Testis (tissue), 2 donors: ENCODE measurements at regions not wholly inside any gene's neighbourhood (a gene's known extent, or its start where the extent isn't known, plus 50 kb on each side); places are given as distances from the start of the nearest gene placed in this dataset.
"Not testable (repeated sequence)": the region's sequence is repeated elsewhere in the genome, so short reads cannot be mapped to it uniquely, and the experiment has no call there.

Experiments used
- DNase-seq: peaks from one replicate; pipeline ENCODE4 v3.0.0-alpha.2; 2019
- H3K27ac ChIP-seq, 2 donors: fragments of 200-600 bp; sonication (generic); one replicate each; pipeline ENCODE4 v1.5.1; 2019
- H3K27me3 ChIP-seq: fragments of 200-600 bp; sonication (generic); one replicate; pipeline ENCODE4 v1.5.1; 2019
- H3K36me3 ChIP-seq: fragments of 200-600 bp; sonication (generic); one replicate; pipeline ENCODE4 v1.5.1; 2017; ENCODE audit warnings: low read depth; ENCODE audit errors: missing control alignments
- H3K4me1 ChIP-seq: fragments of 200-600 bp; sonication (generic); one replicate; pipeline ENCODE4 v1.5.1; 2019
- H3K4me3 ChIP-seq, 2 donors: fragments of 200-600 bp; sonication (generic); one replicate each; pipeline ENCODE4 v1.5.1; 2017 to 2019
- H3K9me3 ChIP-seq: fragments of 200-600 bp; sonication (generic); one replicate; pipeline ENCODE4 v1.5.1; 2017
- POLR2A ChIP-seq: fragments of 450-650 bp; IDR thresholded peaks from one replicate; pipeline ENCODE4 v1.6.1; 2017; ENCODE audit warnings: antibody characterized with exemption, mild to moderate bottlenecking, moderate library complexity
- WGBS, 2 donors: methylation state at CpG; one replicate each; pipeline ENCODE4 v1.1.5; 2018; 5-methylcytosine and 5-hydroxymethylcytosine counted together
- intact Hi-C: fragments of 100-400 bp; cut with DNase I; formaldehyde crosslinking; loops from one replicate; pipeline ENCODE4 v1.15.1; 2023; ENCODE audit warnings: low total_unique reads
- TF ChIP-seq, protein P1 (sequence below), 3 experiments: fragments of 450-650 bp in 2 of 3; fragments of 200-600 bp in 1 of 3; sonication (generic) in 1 of 3; IDR thresholded peaks; one replicate each; pipeline ENCODE4 v1.5.1; 2016 to 2019; ENCODE audit warnings: antibody characterized with exemption in 3 of 3, mild to moderate bottlenecking in 2 of 3, moderate library complexity in 1 of 3

DNA sequence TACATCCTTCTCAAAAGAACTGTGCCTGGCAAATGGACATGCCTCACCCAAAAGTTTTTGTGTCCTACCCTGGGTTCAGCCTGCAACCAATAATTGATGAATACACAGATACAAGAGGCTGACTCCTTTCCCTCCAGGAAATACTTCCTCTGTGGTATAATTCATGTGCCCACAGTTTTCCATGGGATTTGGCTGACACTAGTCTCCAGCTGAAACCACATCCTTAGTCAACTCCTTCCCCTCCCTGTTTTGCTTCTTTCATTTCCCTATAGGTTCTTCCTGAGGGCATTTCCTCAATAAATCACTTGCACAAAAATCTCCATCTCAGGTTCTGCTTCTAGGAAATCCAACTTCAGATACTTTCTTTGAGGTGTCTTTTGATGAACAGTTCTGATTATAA, 436.6 kb upstream of the C1orf87 start:
- Histone ChIP-seq H3K4me3 (no peak overlapping the region), H3K9me3 (no peaks in the 10 kb centered on the region), H3K4me1 (no peaks in the 10 kb centered on the region), H3K27me3 (no peaks in the 10 kb centered on the region), H3K27ac (no peak overlapping the region), H3K36me3 (no peaks in the 10 kb centered on the region)
- TF ChIP-seq, protein P1, sequence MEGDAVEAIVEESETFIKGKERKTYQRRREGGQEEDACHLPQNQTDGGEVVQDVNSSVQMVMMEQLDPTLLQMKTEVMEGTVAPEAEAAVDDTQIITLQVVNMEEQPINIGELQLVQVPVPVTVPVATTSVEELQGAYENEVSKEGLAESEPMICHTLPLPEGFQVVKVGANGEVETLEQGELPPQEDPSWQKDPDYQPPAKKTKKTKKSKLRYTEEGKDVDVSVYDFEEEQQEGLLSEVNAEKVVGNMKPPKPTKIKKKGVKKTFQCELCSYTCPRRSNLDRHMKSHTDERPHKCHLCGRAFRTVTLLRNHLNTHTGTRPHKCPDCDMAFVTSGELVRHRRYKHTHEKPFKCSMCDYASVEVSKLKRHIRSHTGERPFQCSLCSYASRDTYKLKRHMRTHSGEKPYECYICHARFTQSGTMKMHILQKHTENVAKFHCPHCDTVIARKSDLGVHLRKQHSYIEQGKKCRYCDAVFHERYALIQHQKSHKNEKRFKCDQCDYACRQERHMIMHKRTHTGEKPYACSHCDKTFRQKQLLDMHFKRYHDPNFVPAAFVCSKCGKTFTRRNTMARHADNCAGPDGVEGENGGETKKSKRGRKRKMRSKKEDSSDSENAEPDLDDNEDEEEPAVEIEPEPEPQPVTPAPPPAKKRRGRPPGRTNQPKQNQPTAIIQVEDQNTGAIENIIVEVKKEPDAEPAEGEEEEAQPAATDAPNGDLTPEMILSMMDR (IDR thresholded peaks at IDR 0.05), result no peak
- no peak for TF ChIP-seq POLR2A
- intact Hi-C loops, result no loop called here
- DNase-seq, result no peak

DNA sequence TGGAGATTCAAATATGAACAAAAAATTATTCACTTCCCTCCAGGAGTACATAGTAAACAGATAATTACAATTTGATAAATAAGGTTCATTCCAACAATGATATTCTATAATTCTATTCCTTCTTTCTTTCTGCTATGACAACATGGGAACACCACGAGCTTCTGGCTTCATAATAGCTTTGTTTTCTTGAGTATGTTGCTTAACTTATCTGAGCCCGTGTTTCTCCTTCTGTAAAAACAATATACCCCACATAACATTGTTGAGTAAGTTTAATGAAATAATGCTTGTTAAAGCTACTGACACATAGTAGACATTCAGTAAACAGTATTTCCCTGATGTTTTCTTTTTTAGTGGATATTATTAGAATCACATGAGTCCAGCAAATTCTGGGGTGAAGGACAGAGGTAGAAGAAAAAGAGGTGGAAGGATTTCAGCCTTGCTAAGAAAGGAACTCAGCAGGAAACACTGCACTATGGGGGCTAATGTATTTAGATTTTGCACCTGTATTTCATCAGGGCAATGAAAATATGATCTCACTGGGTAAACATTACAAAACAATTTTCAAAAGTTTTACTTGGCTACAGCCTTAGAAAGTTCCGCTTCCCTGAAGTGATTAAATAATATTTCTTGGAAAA, 430.8 kb upstream of the C1orf87 start:
- no peak for DNase-seq
- H3K27ac ChIP-seq, result no peak overlapping the region

DNA sequence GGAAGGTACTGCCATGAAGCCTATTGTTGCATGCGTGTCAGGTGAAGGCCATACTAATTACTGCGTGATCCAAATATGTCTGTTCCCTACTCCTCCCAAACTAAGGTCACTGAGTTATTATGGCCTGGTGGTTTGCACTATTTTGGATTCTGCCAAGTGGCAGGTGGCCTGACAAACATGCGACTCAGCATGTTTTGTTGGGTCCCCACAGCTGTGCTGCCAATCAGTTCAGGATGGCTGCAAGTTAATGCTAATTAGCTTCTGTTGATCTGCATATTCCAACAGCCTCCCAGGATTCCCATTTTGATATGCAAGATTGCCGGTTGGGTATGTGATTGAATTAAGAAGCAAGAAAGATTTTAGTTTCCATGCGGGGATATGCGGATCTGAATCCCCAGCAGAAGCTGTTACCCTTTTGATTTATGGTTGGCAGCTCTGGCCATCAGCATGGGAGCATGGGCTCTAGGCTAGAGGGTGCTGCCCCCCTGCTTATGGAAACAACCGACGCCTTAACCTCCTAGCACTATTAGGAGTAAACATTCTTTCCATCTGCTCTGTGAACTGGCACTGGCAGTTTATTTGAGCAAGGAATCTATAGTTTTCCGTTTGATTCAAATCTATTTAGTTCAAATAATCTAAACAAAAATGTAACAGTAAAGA, 429.8 kb upstream of the C1orf87 start:
- 69 to 75% methylated on average over 9 of the region's 9 CpGs for WGBS, 2 donors
- TF ChIP-seq, protein P1 (IDR thresholded peaks at IDR 0.05), result no peak
- no peak for TF ChIP-seq POLR2A

More for the DNA sequence above, 430.8 kb upstream of the C1orf87 start:
- no peaks in the 10 kb centered on the region for H3K36me3 ChIP-seq
- no peaks in the 10 kb centered on the region for H3K9me3 ChIP-seq
- intact Hi-C loops, result no loop called here
- 31 to 41% methylated on average over 3 of the region's 3 CpGs for whole genome bisulfite sequencing, 2 donors
- no peaks in the 10 kb centered on the region for H3K4me1 ChIP-seq
- H3K27me3 ChIP-seq, result no peaks in the 10 kb centered on the region
- H3K4me3 ChIP-seq, result no peak overlapping the region
- TF ChIP-seq, protein P1 (IDR thresholded peaks at IDR 0.05), result no peak
- no peak for TF ChIP-seq POLR2A

DNA sequence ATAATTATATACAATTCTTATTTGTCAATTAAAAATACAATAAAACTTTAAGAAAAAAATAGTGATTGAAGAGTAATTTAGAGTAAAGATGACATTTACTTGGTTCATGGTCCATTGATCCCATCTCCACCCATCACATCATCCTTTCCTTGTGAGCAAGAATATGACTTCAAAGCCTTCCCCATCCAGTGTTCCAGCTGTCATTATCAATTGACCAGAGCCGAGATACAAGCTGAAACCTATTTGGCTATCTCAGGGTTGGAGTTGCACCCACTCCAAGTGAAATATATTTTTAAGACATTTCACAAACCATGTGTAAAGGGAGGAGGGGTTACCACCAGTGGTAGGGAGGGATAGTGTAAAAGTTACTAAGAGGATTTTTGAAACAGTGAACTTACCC, 428.9 kb upstream of the C1orf87 start:
- WGBS, 2 donors, result 70 to 78% methylated on average over 1 of the region's 1 CpG
- Histone ChIP-seq H3K36me3 (no peaks in the 10 kb centered on the region), H3K4me1 (no peaks in the 10 kb centered on the region), H3K4me3 (no peak overlapping the region), H3K27me3 (no peaks in the 10 kb centered on the region), H3K27ac (no peak overlapping the region), H3K9me3 (no peaks in the 10 kb centered on the region)
- DNase-seq, result no peak
- intact Hi-C loops, result no loop called here
- TF ChIP-seq POLR2A, result no peak
- TF ChIP-seq, protein P1 (IDR thresholded peaks at IDR 0.05), result no peak

More for the DNA sequence above, 429.8 kb upstream of the C1orf87 start:
- no peaks in the 10 kb centered on the region for H3K36me3 ChIP-seq
- no peak for DNase-seq
- H3K9me3 ChIP-seq, result no peaks in the 10 kb centered on the region
- H3K27ac ChIP-seq, result no peak overlapping the region
- H3K4me3 ChIP-seq, result no peak overlapping the region
- intact Hi-C loops, result no loop called here
- H3K27me3 ChIP-seq, result no peaks in the 10 kb centered on the region
- H3K4me1 ChIP-seq, result no peaks in the 10 kb centered on the region

DNA sequence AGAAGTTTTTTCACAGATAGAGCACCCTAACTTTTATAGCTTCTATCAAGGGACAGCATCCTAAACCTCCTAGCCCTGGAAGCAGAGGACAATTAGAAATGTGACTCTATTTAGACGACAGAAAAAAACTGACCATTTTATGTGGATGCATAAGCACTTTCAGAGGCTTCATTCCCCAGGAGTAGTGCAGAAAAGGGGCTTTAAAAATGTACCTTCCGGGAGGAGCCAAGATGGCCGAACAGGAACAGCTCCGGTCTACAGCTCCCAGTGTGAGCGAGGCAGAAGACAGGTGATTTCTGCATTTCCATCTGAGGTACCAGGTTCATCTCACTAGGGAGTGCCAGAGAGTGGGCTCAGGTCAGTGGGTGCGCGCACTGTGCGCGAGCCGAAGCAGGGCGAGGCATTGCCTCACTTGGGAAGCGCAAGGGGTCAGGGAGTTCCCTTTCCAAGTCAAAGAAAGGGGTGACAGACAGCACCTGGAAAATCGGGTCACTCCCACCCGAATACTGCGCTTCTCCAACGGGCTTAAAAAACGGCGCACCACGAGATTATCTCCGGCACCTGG, 416.4 kb upstream of the C1orf87 start:
- H3K4me1 ChIP-seq, intact Hi-C loops, H3K36me3 ChIP-seq, H3K4me3 ChIP-seq, DNase-seq, H3K27me3 ChIP-seq, H3K9me3 ChIP-seq: not testable (repeated sequence)
- WGBS, 2 donors, result 54 to 61% methylated on average over 14 to 20 of the region's 20 CpGs
- H3K27ac ChIP-seq, result peak overlapping the region in 1 of 2 donors; percentile 33
